ENCODE measurements at regions not wholly inside any gene's neighbourhood (a gene's known extent, or its start where the extent isn't known, plus 50 kb on each side); places are given as distances from the start of the nearest gene placed in this dataset.

DNA sequence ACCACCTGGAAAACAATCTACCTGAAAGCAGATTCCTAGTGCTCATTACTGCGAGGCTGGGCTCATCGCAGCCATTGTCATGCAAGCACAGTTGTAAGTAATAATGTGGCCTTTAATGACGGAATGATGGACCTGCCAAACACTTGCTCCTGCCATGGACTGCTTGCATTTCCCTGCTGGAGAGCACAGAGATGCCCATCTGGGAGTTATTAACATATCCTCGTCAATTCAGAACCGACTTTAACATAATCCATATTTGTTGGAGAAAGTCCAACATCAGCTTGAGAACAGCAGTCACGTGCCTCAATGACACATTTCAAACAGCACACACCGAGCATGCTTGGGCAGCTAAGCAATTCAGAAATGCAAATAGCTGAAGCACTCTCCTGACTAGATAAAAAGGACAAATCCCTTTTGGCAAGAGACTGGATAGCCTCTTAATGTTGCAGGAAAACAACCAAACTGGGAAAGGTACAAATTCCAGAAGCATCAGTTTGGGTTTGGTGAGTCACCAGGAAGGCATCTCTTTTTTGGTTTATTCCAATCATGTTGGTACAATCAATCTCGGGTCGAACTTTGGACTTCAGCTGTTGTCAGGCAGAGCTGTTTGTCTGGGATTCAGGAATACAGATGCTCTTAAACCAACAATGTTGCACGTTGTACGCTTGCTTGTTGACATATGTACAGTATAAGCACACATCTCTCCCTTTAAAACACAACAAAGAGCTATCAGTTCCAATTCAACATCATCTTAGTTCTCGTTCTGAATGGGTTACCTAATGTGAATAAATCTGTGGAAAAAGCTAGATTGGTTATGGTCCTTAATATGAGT is 395.8 kb downstream of the LNPK start:
- H3K4me3 ChIP-seq (ENCODE audit: control insufficient read depth in 1 of 7, extremely low read depth in 1 of 7, insufficient read depth in 4 of 7, low read depth in 2 of 7, low read length in 6 of 7): no peak overlapping the region
- DNase-seq: no peak
- POLR2A ChIA-PET: no interaction called here
- H3K27me3 ChIP-seq (replicated peaks in 2 of 5; ENCODE audit: control insufficient read depth in 4 of 5, insufficient read depth in 5 of 5, low read length in 4 of 5): peaks cover 0 to 3% (median 0%) of the 10 kb centered on the region in 5 experiments
- no peaks in the 10 kb centered on the region for H3K36me3 ChIP-seq (ENCODE audit: control insufficient read depth in 4 of 4, insufficient read depth in 4 of 4, low read length in 3 of 4)
- no peaks in the 10 kb centered on the region for H3K9me3 ChIP-seq (ENCODE audit: control extremely low read depth in 1 of 5, control insufficient read depth in 4 of 5, insufficient read depth in 2 of 5, low read depth in 1 of 5, low read length in 4 of 5)
- WGBS (ENCODE audit: insufficient coverage): 87% methylated on average over 9 of the region's 12 CpGs
- no peaks in the 10 kb centered on the region for H3K4me1 ChIP-seq (ENCODE audit: control extremely low read depth in 1 of 4, control insufficient read depth in 4 of 4, insufficient read depth in 4 of 4, low read length in 3 of 4)
- no peak overlapping the region for H3K27ac ChIP-seq (ENCODE audit: insufficient read depth in 1 of 2, low read depth in 1 of 2, low read length in 2 of 2, poor library complexity in 1 of 2, severe bottlenecking in 2 of 2)
- CTCF ChIA-PET: no interaction called here

GRCh38 chr2:175605640-175606009 is 396.4 kb downstream of the LNPK start:
- DNase-seq: no peak
- ChIA-PET POLR2A (no interaction called here), CTCF (no interaction called here)
- Histone ChIP-seq H3K4me3 (ENCODE audit: control insufficient read depth in 1 of 7, extremely low read depth in 1 of 7, insufficient read depth in 4 of 7, low read depth in 2 of 7, low read length in 6 of 7) (no peak overlapping the region), H3K4me1 (ENCODE audit: control extremely low read depth in 1 of 4, control insufficient read depth in 4 of 4, insufficient read depth in 4 of 4, low read length in 3 of 4) (no peaks in the 10 kb centered on the region), H3K27ac (ENCODE audit: insufficient read depth in 1 of 2, low read depth in 1 of 2, low read length in 2 of 2, poor library complexity in 1 of 2, severe bottlenecking in 2 of 2) (no peak overlapping the region), H3K27me3 (replicated peaks in 2 of 5; ENCODE audit: control insufficient read depth in 4 of 5, insufficient read depth in 5 of 5, low read length in 4 of 5) (peaks cover 0 to 3% (median 0%) of the 10 kb centered on the region in 5 experiments), H3K9me3 (ENCODE audit: control extremely low read depth in 1 of 5, control insufficient read depth in 4 of 5, insufficient read depth in 2 of 5, low read depth in 1 of 5, low read length in 4 of 5) (no peaks in the 10 kb centered on the region), H3K36me3 (ENCODE audit: control insufficient read depth in 4 of 4, insufficient read depth in 4 of 4, low read length in 3 of 4) (no peaks in the 10 kb centered on the region)
- WGBS (ENCODE audit: insufficient coverage): 96% methylated on average over 5 of the region's 5 CpGs

GRCh38 chr2:175601969-175602368 is 400.1 kb downstream of the LNPK start:
- H3K4me1 ChIP-seq (ENCODE audit: control extremely low read depth in 1 of 4, control insufficient read depth in 4 of 4, insufficient read depth in 4 of 4, low read length in 3 of 4): no peaks in the 10 kb centered on the region
- WGBS (ENCODE audit: insufficient coverage): no CpG with 5 or more reads among the region's 1 CpG
- no peaks in the 10 kb centered on the region for H3K9me3 ChIP-seq (ENCODE audit: control extremely low read depth in 1 of 5, control insufficient read depth in 4 of 5, insufficient read depth in 2 of 5, low read depth in 1 of 5, low read length in 4 of 5)
- POLR2A ChIA-PET: no interaction called here
- no peak overlapping the region for H3K27ac ChIP-seq (ENCODE audit: insufficient read depth in 1 of 2, low read depth in 1 of 2, low read length in 2 of 2, poor library complexity in 1 of 2, severe bottlenecking in 2 of 2)
- H3K4me3 ChIP-seq (ENCODE audit: control insufficient read depth in 1 of 7, extremely low read depth in 1 of 7, insufficient read depth in 4 of 7, low read depth in 2 of 7, low read length in 6 of 7): no peak overlapping the region
- no peaks in the 10 kb centered on the region for H3K36me3 ChIP-seq (ENCODE audit: control insufficient read depth in 4 of 4, insufficient read depth in 4 of 4, low read length in 3 of 4)
- peaks cover 0 to 3% (median 0%) of the 10 kb centered on the region in 5 experiments for H3K27me3 ChIP-seq (replicated peaks in 2 of 5; ENCODE audit: control insufficient read depth in 4 of 5, insufficient read depth in 5 of 5, low read length in 4 of 5)
- DNase-seq: no peak
- CTCF ChIA-PET: no interaction called here

- no peak overlapping the region for H3K4me3 ChIP-seq (ENCODE audit: control insufficient read depth in 1 of 7, extremely low read depth in 1 of 7, insufficient read depth in 4 of 7, low read depth in 2 of 7, low read length in 6 of 7)
- ChIA-PET CTCF (no interaction called here), POLR2A (no interaction called here)
- no peaks in the 10 kb centered on the region for H3K27me3 ChIP-seq (replicated peaks in 2 of 5; ENCODE audit: control insufficient read depth in 4 of 5, insufficient read depth in 5 of 5, low read length in 4 of 5)
- H3K4me1 ChIP-seq (ENCODE audit: control extremely low read depth in 1 of 4, control insufficient read depth in 4 of 4, insufficient read depth in 4 of 4, low read length in 3 of 4): no peaks in the 10 kb centered on the region
- no peaks in the 10 kb centered on the region for H3K36me3 ChIP-seq (ENCODE audit: control insufficient read depth in 4 of 4, insufficient read depth in 4 of 4, low read length in 3 of 4)
- 100% methylated on average over 4 of the region's 7 CpGs for whole genome bisulfite sequencing (ENCODE audit: insufficient coverage)
- no peak overlapping the region for H3K27ac ChIP-seq (ENCODE audit: insufficient read depth in 1 of 2, low read depth in 1 of 2, low read length in 2 of 2, poor library complexity in 1 of 2, severe bottlenecking in 2 of 2)
- no peaks in the 10 kb centered on the region for H3K9me3 ChIP-seq (ENCODE audit: control extremely low read depth in 1 of 5, control insufficient read depth in 4 of 5, insufficient read depth in 2 of 5, low read depth in 1 of 5, low read length in 4 of 5)
- no peak for DNase-seq
Measured at GRCh38 chr2:175599966-175600831, 401.9 kb downstream of the LNPK start.

DNA sequence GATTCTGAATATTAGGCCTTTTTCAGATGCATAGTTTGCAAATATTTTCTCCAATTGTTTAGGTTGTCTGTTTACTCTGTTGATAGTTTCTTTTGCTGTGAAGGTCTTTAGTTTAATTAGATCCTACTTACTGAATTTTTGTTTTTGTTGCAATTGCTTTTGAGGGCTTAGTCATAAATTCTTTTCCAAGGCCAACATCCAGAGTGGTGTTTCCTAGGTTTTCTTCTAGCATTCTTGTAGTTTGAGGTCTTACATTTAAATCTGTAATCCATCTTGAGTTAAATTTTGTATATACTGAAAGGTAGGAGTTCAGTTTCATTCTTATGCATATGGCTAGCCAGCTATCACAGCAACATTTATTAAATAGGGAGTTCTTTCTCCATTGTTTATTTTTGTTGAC is 404.8 kb downstream of the LNPK start:
- H3K4me3 ChIP-seq (ENCODE audit: control insufficient read depth in 1 of 7, extremely low read depth in 1 of 7, insufficient read depth in 4 of 7, low read depth in 2 of 7, low read length in 6 of 7): no peak overlapping the region
- H3K36me3 ChIP-seq (ENCODE audit: control insufficient read depth in 4 of 4, insufficient read depth in 4 of 4, low read length in 3 of 4): no peaks in the 10 kb centered on the region
- H3K4me1 ChIP-seq (ENCODE audit: control extremely low read depth in 1 of 4, control insufficient read depth in 4 of 4, insufficient read depth in 4 of 4, low read length in 3 of 4): no peaks in the 10 kb centered on the region
- ChIA-PET CTCF (no interaction called here), POLR2A (no interaction called here)
- H3K9me3 ChIP-seq (ENCODE audit: control extremely low read depth in 1 of 5, control insufficient read depth in 4 of 5, insufficient read depth in 2 of 5, low read depth in 1 of 5, low read length in 4 of 5): no peaks in the 10 kb centered on the region
- no peak for DNase-seq
- no peak overlapping the region for H3K27ac ChIP-seq (ENCODE audit: insufficient read depth in 1 of 2, low read depth in 1 of 2, low read length in 2 of 2, poor library complexity in 1 of 2, severe bottlenecking in 2 of 2)
- no peaks in the 10 kb centered on the region for H3K27me3 ChIP-seq (replicated peaks in 2 of 5; ENCODE audit: control insufficient read depth in 4 of 5, insufficient read depth in 5 of 5, low read length in 4 of 5)

- no peaks in the 10 kb centered on the region for H3K9me3 ChIP-seq (ENCODE audit: control extremely low read depth in 1 of 5, control insufficient read depth in 4 of 5, insufficient read depth in 2 of 5, low read depth in 1 of 5, low read length in 4 of 5)
- CTCF ChIA-PET: no interaction called here
- H3K4me1 ChIP-seq (ENCODE audit: control extremely low read depth in 1 of 4, control insufficient read depth in 4 of 4, insufficient read depth in 4 of 4, low read length in 3 of 4): no peaks in the 10 kb centered on the region
- no peak overlapping the region for H3K4me3 ChIP-seq (ENCODE audit: control insufficient read depth in 1 of 7, extremely low read depth in 1 of 7, insufficient read depth in 4 of 7, low read depth in 2 of 7, low read length in 6 of 7)
- no peaks in the 10 kb centered on the region for H3K27me3 ChIP-seq (replicated peaks in 2 of 5; ENCODE audit: control insufficient read depth in 4 of 5, insufficient read depth in 5 of 5, low read length in 4 of 5)
- DNase-seq: no peak
- no peaks in the 10 kb centered on the region for H3K36me3 ChIP-seq (ENCODE audit: control insufficient read depth in 4 of 4, insufficient read depth in 4 of 4, low read length in 3 of 4)
- 100% methylated on average over 2 of the region's 4 CpGs for WGBS (ENCODE audit: insufficient coverage)
- POLR2A ChIA-PET: no interaction called here
- no peak overlapping the region for H3K27ac ChIP-seq (ENCODE audit: insufficient read depth in 1 of 2, low read depth in 1 of 2, low read length in 2 of 2, poor library complexity in 1 of 2, severe bottlenecking in 2 of 2)
Measured at GRCh38 chr2:175595139-175595538, 406.9 kb downstream of the LNPK start.
